GM23338 (cell line): ENCODE measurements at regions not wholly inside any gene's neighbourhood (a gene's known extent, or its start where the extent isn't known, plus 50 kb on each side); places are given as distances from the start of the nearest gene placed in this dataset.

Experiments
- ATAC-seq: fragments of 200-7000 bp; cut with Tn5 transposase; 3 replicates; pipeline ENCODE4 v1.9.1; 2020
- DNase-seq: peaks from one replicate; pipeline ENCODE4 v3.0.0-alpha.2; 2015; ENCODE audit warnings: low spot score
- H2AFZ ChIP-seq: fragments of 200-600 bp; sonication (generic); 2 replicates; pipeline ENCODE4 v1.8.0; 2016; ENCODE audit warnings: antibody characterized with exemption, mild to moderate bottlenecking, moderate library complexity
- H3F3A ChIP-seq: fragments of 200-600 bp; sonication (generic); replicated peaks from 2 replicates; pipeline ENCODE4 v1.8.0; 2017; ENCODE audit warnings: antibody characterized with exemption, mixed run types, low read depth
- H3K27ac ChIP-seq: fragments of 200-600 bp; sonication (generic); 2 replicates; pipeline ENCODE4 v1.6.1; 2016; ENCODE audit warnings: low read depth
- H3K27me3 ChIP-seq: fragments of 200-600 bp; sonication (generic); 2 replicates; pipeline ENCODE4 v1.8.0; 2016; ENCODE audit warnings: mild to moderate bottlenecking, mixed run types, moderate library complexity; ENCODE audit not compliant: insufficient read depth
- H3K36me3 ChIP-seq: fragments of 200-600 bp; sonication (generic); 2 replicates; pipeline ENCODE4 v1.8.0; 2016; ENCODE audit warnings: mild to moderate bottlenecking; ENCODE audit not compliant: insufficient read depth
- H3K4me1 ChIP-seq: fragments of 200-600 bp; sonication (generic); 2 replicates; pipeline ENCODE4 v1.8.0; 2016; ENCODE audit warnings: mild to moderate bottlenecking, moderate library complexity; ENCODE audit not compliant: insufficient read depth
- H3K4me2 ChIP-seq: fragments of 200-600 bp; sonication (generic); 2 replicates; pipeline ENCODE4 v1.7.1; 2017; ENCODE audit warnings: mixed run types
- H3K4me3 ChIP-seq: fragments of 200-600 bp; sonication (generic); 2 replicates; pipeline ENCODE4 v1.6.1; 2016; ENCODE audit warnings: mixed run types
- H3K79me2 ChIP-seq: fragments of 200-600 bp; sonication (generic); replicated peaks from 2 replicates; pipeline ENCODE4 v1.8.0; 2017; ENCODE audit warnings: mild to moderate bottlenecking; ENCODE audit not compliant: insufficient read depth
- H3K9me2 ChIP-seq: fragments of 200-600 bp; sonication (generic); 2 replicates; pipeline ENCODE4 v1.8.0; 2017; ENCODE audit not compliant: insufficient read depth
- H4K20me1 ChIP-seq: fragments of 200-600 bp; sonication (generic); replicated peaks from 2 replicates; pipeline ENCODE4 v1.8.0; 2017; ENCODE audit warnings: mild to moderate bottlenecking; ENCODE audit not compliant: insufficient read depth
- H3K27ac Mint-ChIP-seq: 2 replicates; pipeline ENCODE4 v1.8.0; 2020; ENCODE audit warnings: inconsistent platforms, mild to moderate bottlenecking, moderate library complexity, mixed read lengths
- H3K27me3 Mint-ChIP-seq: 3 replicates; pipeline ENCODE4 v1.8.0; 2022; ENCODE audit warnings: low read depth, mild to moderate bottlenecking, moderate library complexity, mixed read lengths, inconsistent platforms; ENCODE audit not compliant: insufficient read depth, poor library complexity
- H3K36me3 Mint-ChIP-seq: 3 replicates; pipeline ENCODE4 v1.8.0; 2021; ENCODE audit warnings: low read depth, mild to moderate bottlenecking, inconsistent platforms, moderate library complexity, mixed read lengths
- H3K4me1 Mint-ChIP-seq: 3 replicates; pipeline ENCODE4 v1.8.0; 2020; ENCODE audit warnings: mild to moderate bottlenecking, inconsistent platforms, mixed read lengths
- H3K4me3 Mint-ChIP-seq: 3 replicates; pipeline ENCODE4 v1.8.0; 2021; ENCODE audit warnings: moderate library complexity, mild to moderate bottlenecking, inconsistent platforms, mixed read lengths
- H3K9me3 Mint-ChIP-seq: 3 replicates; pipeline ENCODE4 v1.8.0; 2020; ENCODE audit warnings: moderate library complexity, mild to moderate bottlenecking, inconsistent platforms, mixed read lengths
- CREB1 ChIP-seq: fragments of 250-450 bp; sonication (Bioruptor Pico); IDR thresholded peaks from 2 replicates; pipeline ENCODE4 v1.5.0; 2020; ENCODE audit warnings: low read depth, mild to moderate bottlenecking, moderate library complexity
- CTCF ChIP-seq, 2 experiments: fragments of 200-600 bp in 1 of 2; sonication (generic) in 1 of 2; conservative IDR thresholded peaks; 2 replicates each; pipeline versions ENCODE4 v1.5.1 to v1.6.1; 2016 to 2017; ENCODE audit warnings: antibody characterized with exemption in 2 of 2, low read depth in 2 of 2, mild to moderate bottlenecking in 2 of 2, moderate library complexity in 1 of 2
- EZH2 ChIP-seq: fragments of 200-600 bp; sonication (generic); IDR thresholded peaks from one replicate; pipeline ENCODE4 v1.8.0; 2017; ENCODE audit warnings: antibody characterized with exemption, mild to moderate bottlenecking, low read depth; ENCODE audit not compliant: unreplicated experiment
- EZH2phosphoT487 ChIP-seq: fragments of 200-600 bp; sonication (generic); IDR thresholded peaks from one replicate; pipeline ENCODE4 v1.8.1; 2018; ENCODE audit warnings: antibody characterized with exemption; ENCODE audit not compliant: unreplicated experiment
- JUNB ChIP-seq: IDR thresholded peaks from one replicate; pipeline ENCODE4 v1.6.1; 2016; ENCODE audit warnings: antibody characterized with exemption; ENCODE audit not compliant: unreplicated experiment
- NANOG ChIP-seq: IDR thresholded peaks from 2 replicates; pipeline ENCODE4 v1.6.1; 2016; ENCODE audit warnings: antibody characterized with exemption, borderline replicate concordance
- POLR2AphosphoS5 ChIP-seq: IDR thresholded peaks from 2 replicates; pipeline ENCODE4 v1.6.1; 2016; ENCODE audit warnings: antibody characterized with exemption, low read depth
- REST ChIP-seq: IDR thresholded peaks from one replicate; pipeline ENCODE4 v1.6.1; 2018; ENCODE audit warnings: antibody characterized with exemption; ENCODE audit not compliant: unreplicated experiment
- STAT1 ChIP-seq: IDR thresholded peaks from one replicate; pipeline ENCODE4 v1.6.1; 2016; ENCODE audit warnings: antibody characterized with exemption; ENCODE audit not compliant: unreplicated experiment
- ZNF114 ChIP-seq: fragments of 250-450 bp; sonication (Bioruptor Pico); IDR thresholded peaks from 2 replicates; pipeline ENCODE4 v1.5.0; 2020; ENCODE audit warnings: mild to moderate bottlenecking, moderate library complexity
- ZNF331 ChIP-seq: fragments of 250-450 bp; sonication (Bioruptor Pico); IDR thresholded peaks from 2 replicates; pipeline ENCODE4 v1.5.0; 2020; ENCODE audit warnings: low read depth, mild to moderate bottlenecking, moderate library complexity
- ZNF462 ChIP-seq: fragments of 250-450 bp; sonication (Bioruptor Pico); IDR thresholded peaks from 2 replicates; pipeline ENCODE4 v1.5.0; 2020; ENCODE audit warnings: mild to moderate bottlenecking, moderate library complexity
- TF ChIP-seq, protein P1 (sequence below): IDR thresholded peaks from 2 replicates; pipeline ENCODE4 v1.6.1; 2016; ENCODE audit warnings: antibody characterized with exemption

DNA sequence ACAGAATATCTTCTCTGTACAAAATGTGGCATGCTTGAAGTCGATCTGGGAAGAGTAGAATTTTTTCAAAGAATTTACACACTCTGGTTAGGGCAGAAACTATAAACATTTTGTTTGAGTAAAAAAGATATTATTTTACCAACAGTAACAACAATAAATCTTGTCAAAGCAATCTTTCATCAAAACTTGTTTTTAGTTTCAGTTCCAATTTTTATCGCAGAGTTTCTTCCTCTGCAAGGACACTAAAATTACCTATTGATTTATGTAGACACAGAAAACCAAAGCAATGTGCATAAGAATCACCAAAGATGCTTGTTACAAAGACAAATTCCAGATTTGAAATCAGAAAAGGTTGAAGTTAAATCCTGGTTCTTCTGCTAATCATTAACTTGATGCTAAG is 61.9 kb downstream of the CGGBP1 start:
- no peaks in the 10 kb centered on the region for H3K79me2 ChIP-seq
- TF ChIP-seq JUNB (no peak), ZNF462 (CRISPR knock-in tag) (no peak), POLR2AphosphoS5 (no peak), STAT1 (no peak), EZH2 (no peak), ZNF114 (CRISPR knock-in tag) (no peak), EZH2phosphoT487 (no peak), CTCF (conservative IDR thresholded peaks at IDR 0.05; ENCODE audit: low read depth in 2 of 2) (no peak), CREB1 (no peak), ZNF331 (no peak), REST (no peak), NANOG (no peak)
- TF ChIP-seq, protein P1, sequence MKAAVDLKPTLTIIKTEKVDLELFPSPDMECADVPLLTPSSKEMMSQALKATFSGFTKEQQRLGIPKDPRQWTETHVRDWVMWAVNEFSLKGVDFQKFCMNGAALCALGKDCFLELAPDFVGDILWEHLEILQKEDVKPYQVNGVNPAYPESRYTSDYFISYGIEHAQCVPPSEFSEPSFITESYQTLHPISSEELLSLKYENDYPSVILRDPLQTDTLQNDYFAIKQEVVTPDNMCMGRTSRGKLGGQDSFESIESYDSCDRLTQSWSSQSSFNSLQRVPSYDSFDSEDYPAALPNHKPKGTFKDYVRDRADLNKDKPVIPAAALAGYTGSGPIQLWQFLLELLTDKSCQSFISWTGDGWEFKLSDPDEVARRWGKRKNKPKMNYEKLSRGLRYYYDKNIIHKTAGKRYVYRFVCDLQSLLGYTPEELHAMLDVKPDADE, result no peak
- no peak overlapping the region for H2AFZ ChIP-seq
- no peaks in the 10 kb centered on the region for H3K27me3 ChIP-seq
- H3K36me3 Mint-ChIP-seq, result no peaks in the 10 kb centered on the region
- H3K4me1 Mint-ChIP-seq, result no peaks in the 10 kb centered on the region
- H3K4me3 Mint-ChIP-seq, result no peak overlapping the region
- no peaks in the 10 kb centered on the region for H3K36me3 ChIP-seq
- no peaks in the 10 kb centered on the region for H3K9me3 Mint-ChIP-seq
- ATAC-seq (no peak), DNase-seq (no peak)
- no peak overlapping the region for H3K4me2 ChIP-seq
- no peaks in the 10 kb centered on the region for H3F3A ChIP-seq
- no peak overlapping the region for H3K27ac Mint-ChIP-seq
- H3K27me3 Mint-ChIP-seq, result no peaks in the 10 kb centered on the region
- H3K9me2 ChIP-seq, result no peaks in the 10 kb centered on the region
- no peak overlapping the region for H3K27ac ChIP-seq
- H3K4me3 ChIP-seq, result no peak overlapping the region
- H4K20me1 ChIP-seq, result no peaks in the 10 kb centered on the region
- no peaks in the 10 kb centered on the region for H3K4me1 ChIP-seq
